ENCODE measurements at regions not wholly inside any gene's neighbourhood (a gene's known extent, or its start where the extent isn't known, plus 50 kb on each side); places are given as distances from the start of the nearest gene placed in this dataset.

- DNase-seq: no peak
These were observed 114.9 kb upstream of the SLC45A1 start for GRCh38 chr1:8203056-8203455.

DNA sequence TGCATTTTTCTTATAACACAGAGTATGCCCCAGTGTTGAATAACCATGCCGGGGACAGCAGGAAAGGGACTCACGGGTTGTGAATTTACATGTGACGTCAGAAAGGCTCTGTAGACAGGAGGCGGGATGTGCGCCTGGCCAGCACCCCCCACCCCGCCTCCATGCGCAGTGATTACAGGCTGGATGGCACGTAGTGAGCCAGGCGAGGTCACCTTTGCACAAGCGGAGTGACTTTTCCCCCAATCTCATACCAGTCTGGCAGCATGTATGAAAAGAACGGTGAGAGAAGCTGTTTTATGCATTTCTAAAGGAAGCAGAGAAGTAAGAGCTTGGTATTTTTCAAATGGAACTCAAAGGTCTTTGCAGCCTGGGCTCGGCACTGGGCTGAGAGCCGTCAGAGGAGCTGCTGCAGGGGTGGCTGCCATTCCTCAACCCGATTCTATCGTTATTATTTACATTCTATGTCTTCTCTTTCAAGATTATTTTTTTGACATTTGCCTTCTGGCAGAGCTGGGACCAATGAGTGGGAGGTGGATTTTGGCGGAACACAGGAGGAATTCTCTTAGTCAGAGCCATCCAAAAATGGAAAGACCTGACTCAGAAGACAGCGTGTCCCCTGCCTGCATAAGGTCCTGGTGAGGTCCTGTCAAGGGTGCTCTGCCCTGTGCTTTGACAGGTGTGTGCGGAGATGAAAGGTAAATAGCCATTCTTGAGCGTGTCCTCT is 115.6 kb upstream of the SLC45A1 start:
- no peak for DNase-seq

DNA sequence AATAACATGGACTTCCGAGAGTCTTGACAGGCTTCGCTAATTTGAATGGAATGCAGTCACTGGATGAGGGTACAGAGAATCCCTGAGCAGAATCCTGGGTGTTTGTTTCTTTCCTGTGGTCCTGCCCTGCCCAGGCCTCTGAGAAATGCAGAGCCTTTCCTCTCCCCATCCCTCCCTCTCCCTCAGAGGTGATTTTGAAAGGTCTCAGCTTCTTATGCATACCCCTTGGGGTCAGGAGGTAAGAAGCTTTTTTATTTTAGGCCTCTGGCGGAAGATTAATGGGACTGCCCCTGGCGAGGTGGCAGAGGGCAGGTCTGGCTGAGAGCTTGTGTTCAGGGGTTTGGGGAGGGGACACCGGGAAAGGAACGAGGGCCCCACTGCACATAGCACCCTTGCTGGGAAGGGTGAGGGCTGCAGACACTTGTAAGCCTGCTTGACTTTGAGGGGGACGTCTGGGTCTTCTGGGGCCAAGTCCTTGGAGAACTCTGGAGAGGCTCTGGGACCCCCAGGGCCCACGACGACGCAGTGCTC is 116.5 kb upstream of the SLC45A1 start:
- DNase-seq: no peak

GRCh38 chr1:8200317-8201115 is 117.4 kb upstream of the SLC45A1 start:
- DNase-seq: no peak

GRCh38 chr1:8198522-8198921 is 119.4 kb upstream of the SLC45A1 start:
- no peak for DNase-seq

DNA sequence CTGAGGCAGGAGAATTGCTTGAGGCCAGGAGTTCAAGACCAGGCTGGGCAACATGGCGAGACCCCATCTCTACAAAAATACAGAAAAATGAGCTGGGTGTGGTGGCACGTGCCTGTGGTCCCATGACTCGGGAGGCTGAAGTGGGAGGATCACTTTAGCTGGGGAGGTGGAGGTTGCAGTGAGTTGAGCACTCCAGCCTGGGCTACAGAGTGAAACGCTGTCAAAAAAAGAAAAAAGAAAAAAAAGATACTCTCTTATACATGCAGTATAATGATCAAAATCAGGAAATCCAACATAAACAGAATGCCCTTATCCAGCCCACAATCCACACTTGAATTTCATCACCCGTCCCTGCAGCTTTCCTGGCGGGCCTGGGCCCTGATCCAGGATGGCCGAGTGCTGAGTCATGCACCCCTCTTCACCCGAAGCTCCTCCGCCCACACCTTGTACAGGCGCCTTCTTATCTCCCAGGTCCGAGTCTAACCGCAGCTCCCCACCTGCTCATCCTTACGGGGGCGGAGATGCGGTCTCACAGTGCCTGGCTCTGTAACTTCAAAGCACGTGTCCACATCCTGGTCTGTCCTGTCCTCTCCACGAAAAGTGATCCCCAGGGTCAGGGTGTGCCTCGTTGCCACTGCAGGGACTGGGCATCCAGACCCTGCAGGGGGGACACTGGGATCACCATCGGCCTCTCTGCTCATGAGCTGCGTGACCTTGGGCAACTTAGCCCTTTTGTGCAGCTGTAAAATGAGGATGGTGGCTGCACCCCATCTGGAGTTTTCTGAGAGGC is 120.2 kb upstream of the SLC45A1 start:
- no peak for DNase-seq

DNA sequence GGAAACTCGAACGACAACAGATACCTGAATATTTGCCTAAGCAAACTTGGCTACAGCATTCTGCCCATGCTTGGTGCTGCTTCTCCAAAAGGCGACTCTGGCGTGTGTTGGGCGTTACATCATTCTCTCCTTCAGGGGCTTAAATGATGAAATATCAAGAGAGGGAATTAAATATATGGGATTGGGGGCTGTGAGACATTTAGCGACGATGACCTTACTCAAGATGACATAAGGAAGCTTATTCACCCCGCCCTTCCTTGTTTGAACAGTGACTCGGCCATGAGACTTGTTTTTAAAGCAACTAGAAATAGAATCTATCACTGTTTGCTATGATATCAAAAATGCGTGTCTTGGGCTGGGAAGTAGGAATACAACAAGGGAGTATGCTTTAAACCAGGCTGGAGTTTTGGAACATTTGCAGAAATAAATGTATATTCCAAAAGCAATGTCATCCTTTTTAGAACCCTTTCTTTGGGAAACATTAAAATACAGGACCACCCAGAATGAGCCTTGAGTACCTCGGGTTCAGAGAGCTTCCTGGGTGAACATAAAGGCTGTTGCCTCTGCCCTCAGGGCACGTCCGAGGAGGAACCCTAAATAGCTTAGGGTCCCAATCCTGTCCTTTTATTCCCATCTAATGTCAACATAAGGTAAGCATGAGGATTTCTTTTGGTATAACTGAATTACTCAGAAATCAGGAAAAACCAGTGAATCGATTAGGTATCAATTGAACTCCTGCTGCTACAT is 123.3 kb upstream of the SLC45A1 start:
- DNase-seq: no peak

DNA sequence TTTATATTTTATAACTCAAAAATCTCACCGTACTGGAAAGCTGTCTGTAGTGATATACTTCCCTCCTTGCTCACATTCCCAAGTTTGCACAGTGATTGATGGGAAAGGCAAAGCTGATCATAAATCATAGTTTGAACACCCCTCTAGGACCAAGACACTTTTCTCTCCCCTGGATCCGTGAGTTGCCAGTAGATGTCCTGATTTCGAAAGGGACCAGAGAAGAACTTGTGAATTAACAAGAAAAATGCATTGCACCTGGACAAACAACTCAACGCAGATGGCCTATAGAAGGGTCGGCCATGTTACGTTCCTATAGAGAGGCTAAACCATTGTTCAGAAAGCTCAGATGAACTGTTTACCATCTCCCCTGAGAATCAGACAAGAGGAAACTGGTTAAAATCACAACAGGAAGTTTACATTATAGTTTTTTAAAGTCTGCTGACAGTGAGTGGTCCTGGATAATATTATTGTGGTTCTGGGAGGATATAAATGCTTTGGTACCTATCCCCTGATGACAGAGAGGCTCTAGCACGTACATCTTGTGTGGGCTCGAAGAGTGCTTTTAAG is 124.0 kb upstream of the SLC45A1 start:
- no peak for DNase-seq

DNA sequence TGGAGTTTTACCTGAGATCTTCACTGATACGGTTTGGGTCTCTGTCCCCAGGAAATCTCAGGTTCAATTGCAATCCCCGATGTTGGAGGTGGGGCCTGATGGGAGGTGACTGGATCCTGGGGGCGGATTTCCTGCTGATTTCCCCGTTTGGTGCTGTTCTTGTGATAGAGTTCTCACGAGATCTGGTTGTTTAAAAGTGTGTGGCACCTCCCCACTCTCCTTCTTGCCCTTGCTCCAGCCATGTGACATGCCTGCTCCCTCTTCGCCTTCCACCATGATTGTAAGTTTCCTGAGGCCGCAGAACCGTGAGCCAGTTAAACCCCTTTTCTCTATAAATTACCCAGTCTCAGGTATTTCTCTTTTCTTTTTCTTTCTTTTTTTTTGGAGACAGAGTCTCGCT is 126.4 kb upstream of the SLC45A1 start:
- DNase-seq: no peak

GRCh38 chr1:8189931-8190483 is 127.9 kb upstream of the SLC45A1 start:
- no peak for DNase-seq

- no peak for DNase-seq
These were observed 132.5 kb upstream of the SLC45A1 start for GRCh38 chr1:8185400-8185799.

GRCh38 chr1:8184301-8184700 is 133.6 kb upstream of the SLC45A1 start:
- DNase-seq: no peak

DNA sequence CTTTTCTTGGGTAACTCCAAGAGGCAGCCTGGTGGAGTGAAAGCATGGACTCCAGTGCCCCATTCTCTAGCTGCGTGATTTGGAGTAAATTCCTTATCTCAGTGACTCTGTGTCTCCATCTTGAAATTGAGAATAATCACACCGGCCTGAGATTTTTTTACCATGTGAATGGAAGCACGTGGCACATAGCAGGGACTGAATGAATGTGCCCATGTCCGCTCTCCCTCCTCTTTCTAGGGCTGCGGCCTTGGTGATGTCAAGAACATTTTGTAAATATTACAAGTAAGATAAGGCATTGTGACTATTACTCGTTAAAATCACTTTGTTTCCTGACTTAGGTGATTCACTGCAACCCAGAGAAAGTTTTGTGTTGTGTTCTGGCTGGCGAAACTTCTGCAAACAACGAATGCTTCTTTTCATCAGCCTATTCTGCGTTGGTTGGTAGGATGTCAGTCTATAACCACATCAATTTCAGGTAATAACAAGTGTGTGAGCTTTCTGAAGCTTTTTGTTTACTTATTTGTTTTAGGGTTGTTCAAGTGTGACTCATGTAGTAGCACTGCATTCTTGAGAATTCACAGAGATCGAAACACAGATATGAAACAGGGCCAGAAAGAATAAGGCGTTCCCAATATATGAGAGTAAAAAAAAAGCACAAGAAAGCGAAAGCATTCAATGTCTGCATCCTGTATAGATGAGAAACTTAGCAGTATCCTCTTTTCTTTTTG is 135.7 kb upstream of the SLC45A1 start:
- DNase-seq: no peak

DNA sequence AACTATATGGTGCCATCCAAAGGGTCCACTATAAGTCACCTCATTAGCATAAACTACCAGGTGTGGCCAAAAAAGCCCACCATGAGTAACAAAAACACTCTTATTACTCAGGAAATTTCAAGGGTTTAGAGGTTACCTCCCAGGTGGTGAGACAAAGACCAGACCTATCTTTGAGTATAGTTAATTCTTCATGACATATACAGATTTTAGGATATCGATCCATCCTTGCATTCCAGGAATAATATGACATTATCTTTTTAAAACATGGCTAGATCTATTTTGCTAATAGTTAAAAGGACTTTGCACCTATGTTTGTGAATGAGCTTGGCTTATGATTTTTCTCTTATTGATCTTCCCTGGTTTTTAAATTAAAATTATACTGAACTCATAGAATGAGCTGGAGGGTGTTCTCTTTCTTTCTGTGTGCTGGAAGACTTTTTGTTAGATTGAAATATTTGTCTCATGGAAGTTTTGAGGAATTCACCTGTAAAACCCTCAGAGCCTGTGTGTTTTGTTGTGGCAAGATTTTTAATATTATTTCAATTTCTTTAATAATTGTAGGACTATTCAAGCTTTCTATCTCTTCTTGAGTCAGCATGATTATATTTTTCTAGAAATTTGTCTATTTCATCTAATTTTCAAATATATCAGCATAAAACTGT is 138.7 kb upstream of the SLC45A1 start:
- DNase-seq: no peak

DNA sequence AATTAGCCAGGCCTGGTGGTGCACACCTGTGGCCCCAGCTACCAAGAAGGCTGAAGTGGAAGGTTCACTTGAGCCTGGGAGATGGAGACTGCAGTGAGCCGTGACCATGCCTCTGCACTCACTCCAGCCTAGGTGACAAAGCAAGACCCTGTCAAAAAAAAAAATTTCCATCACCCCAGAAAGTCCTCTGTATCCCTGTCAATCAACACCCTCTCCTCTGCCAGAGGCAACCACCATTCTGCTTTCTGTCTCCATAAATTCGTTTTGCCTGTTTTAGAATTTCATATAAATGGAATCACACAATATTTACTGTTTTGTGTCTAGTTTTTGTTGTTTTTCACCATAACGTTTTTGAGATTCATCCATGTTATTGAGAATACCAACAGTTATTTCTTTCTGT is 141.6 kb upstream of the SLC45A1 start:
- no peak for DNase-seq

GRCh38 chr1:8174807-8175206 is 143.1 kb upstream of the SLC45A1 start:
- no peak for DNase-seq

DNA sequence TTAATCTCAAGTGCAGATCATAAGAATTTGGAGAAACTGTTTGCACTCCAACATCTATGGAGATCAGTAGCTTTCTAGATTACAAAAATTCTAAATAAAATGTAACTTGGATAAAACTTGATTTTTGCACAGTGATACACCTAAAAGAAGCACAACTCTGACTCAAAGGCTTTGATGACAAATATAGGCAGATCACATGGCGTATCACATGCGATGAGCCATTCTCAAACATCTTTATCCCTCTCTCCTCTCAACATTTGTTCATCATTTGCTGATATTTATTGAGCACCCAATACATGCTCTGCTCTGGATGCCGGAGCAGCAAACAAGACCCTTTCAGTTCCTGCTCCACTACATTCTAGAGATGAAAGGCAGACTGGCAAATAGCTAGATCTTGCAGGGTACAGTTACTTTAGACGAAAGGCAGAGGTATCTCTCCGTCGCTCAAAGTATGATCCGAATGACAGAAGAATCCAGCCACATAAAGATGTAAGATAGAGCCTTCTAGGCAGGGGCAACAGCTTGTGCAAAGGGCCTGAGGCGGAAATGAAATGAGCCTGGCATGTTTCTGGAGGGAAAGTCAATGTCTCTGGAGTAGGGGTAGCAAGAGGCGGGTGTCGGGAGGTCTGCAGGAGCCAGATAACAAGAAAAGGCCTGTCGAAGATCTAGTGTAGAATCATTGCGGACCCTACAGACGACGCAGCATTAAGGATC is 145.8 kb upstream of the ERRFI1 start:
- no peak for DNase-seq

DNA sequence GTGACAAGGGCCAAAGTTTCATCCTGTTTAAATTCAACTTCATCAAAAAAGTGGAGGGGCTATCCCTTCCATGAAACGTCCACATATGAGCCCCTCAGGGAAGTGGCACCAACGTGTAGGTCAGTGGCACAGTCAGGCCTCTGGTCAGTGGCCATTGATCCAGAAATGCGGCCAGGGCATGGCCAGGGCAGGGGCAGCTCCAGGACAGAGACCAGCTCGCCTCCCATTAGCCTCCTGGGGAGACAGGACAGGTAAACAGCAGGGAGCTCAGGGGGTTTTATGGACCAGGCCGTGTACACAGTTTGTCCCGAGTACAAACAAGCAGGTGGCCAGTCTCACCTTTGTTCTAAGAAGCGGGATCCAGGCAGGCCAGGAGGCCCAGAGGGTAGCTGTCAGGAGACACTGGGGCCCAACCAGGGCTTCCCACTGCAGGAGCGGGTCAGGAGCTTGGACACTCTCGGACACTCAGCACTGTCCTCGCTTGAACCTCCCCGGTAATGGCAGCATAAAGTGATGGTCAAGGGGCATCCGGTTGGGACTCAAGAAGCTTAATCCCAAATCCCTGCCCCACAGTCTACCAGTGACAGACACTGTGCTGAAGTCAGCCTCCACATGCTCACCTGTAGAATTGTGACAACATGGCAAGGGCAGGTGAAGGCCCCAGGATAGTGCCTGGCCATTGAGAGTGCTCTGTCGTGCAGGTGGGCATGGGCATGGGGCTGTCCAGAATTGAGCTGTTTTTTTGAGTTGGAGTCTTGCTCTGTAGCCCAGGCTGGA is 144.1 kb upstream of the ERRFI1 start:
- DNase-seq: no peak
